ENCODE measurements at regions not wholly inside any gene's neighbourhood (a gene's known extent, or its start where the extent isn't known, plus 50 kb on each side); places are given as distances from the start of the nearest gene placed in this dataset.
"Not testable (repeated sequence)": the region's sequence is repeated elsewhere in the genome, so short reads cannot be mapped to it uniquely, and the experiment has no call there.

DNA sequence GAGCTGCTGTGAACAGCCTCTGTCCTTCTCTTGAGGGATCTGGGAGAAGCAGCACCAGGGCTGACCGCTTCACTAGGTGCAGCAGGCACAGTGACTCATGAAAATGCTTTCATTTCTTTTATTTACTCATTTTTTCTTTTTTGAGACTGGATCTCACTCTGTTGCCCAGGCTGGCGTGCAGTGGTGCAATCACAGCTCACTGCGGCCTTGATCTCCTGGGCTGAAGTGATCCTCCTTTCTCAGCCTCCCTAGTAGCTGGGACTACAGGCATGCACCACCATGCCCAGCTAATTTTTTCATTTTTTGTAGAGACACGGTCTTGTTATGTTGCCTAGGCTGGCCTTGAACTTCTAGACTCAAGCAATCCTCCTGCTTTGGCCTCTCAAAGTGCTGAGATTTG lies 216.8 kb upstream of the EEF2KMT start:
- Histone ChIP-seq H3K9ac (ENCODE audit: low read length in 2 of 2) (no peak overlapping the region), H3K27me3 (ENCODE audit: control insufficient read depth in 1 of 2, insufficient read depth in 2 of 2, low read length in 2 of 2) (no peaks in the 10 kb centered on the region), H3K27ac (ENCODE audit: low read length) (no peak overlapping the region), H3K36me3 (ENCODE audit: control insufficient read depth in 2 of 2, insufficient read depth in 2 of 2, low read length in 2 of 2) (no peaks in the 10 kb centered on the region), H3K4me1 (ENCODE audit: control insufficient read depth, insufficient read depth, low read length) (no peaks in the 10 kb centered on the region), H3K4me3 (ENCODE audit: low read length in 2 of 2) (no peak overlapping the region), H3K9me3 (ENCODE audit: control insufficient read depth in 2 of 2, low read length in 2 of 2) (peaks cover 0 to 3% of the 10 kb centered on the region in 2 donors)

DNA sequence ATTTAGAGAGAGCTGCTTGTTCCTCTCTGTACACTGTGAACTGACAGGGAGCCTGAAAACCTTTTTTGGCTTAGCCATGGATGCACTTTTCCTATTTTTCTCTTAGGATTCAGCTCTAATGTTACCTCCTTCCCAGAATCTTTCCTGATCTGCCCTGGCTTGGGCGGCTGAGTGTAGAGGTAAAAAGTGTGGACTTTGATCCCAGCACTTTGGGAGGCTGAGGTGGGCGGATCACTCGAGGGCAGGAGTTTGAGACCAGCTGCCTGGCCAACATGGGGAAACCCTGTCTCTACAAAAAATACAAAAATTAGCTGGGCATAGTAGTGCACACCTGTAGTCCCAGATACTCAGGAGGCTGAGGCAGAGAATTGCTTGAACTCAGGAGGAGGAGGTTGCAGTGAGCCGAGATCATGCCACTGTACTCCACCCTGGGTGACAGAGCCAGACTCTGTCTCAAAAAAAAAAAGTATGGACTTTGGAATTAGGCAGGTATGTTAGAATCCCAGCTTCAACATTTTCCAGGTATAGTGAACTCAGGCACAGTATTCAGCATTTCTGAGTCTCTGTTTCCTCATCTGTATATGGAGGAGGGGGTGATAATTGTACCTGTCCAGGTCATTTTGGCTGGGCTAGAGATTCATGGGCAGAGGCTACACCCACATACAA lies 212.5 kb upstream of the EEF2KMT start:
- no peaks in the 10 kb centered on the region for H3K4me1 ChIP-seq (ENCODE audit: control insufficient read depth, insufficient read depth, low read length)
- peaks cover 0 to under 1% of the 10 kb centered on the region in 2 donors for H3K9me3 ChIP-seq (ENCODE audit: control insufficient read depth in 2 of 2, low read length in 2 of 2)
- no peak overlapping the region for H3K27ac ChIP-seq (ENCODE audit: low read length)
- no peaks in the 10 kb centered on the region for H3K36me3 ChIP-seq (ENCODE audit: control insufficient read depth in 2 of 2, insufficient read depth in 2 of 2, low read length in 2 of 2)
- H3K4me3 ChIP-seq (ENCODE audit: low read length in 2 of 2): no peak overlapping the region
- H3K27me3 ChIP-seq (ENCODE audit: control insufficient read depth in 1 of 2, insufficient read depth in 2 of 2, low read length in 2 of 2): no peaks in the 10 kb centered on the region
- no peak overlapping the region for H3K9ac ChIP-seq (ENCODE audit: low read length in 2 of 2)

DNA sequence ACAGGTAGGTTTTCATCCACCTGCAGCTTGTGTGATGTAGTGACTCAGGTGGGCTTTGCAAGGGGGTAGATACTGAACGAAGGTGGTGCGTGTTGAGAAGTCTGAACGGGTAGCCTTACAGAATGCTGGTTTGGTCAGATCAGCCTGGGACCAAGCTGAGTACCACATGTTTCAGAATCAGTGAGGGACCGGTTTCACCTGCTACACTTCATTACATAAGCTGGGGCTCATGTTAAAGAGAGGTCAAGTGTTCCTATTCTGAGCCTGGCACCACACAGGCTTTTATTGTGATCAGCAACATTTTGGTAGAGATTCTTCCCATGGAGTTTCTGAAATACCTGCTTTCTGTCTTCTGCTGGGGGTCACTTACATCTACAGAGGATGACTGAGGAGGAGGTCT lies 207.4 kb upstream of the EEF2KMT start:
- Histone ChIP-seq H3K4me3 (ENCODE audit: low read length in 2 of 2) (no peak overlapping the region), H3K4me1 (ENCODE audit: control insufficient read depth, insufficient read depth, low read length) (no peaks in the 10 kb centered on the region), H3K9ac (ENCODE audit: low read length in 2 of 2) (no peak overlapping the region), H3K27me3 (ENCODE audit: control insufficient read depth in 1 of 2, insufficient read depth in 2 of 2, low read length in 2 of 2) (no peaks in the 10 kb centered on the region), H3K27ac (ENCODE audit: low read length) (no peak overlapping the region), H3K9me3 (ENCODE audit: control insufficient read depth in 2 of 2, low read length in 2 of 2) (peaks cover 0 to 7% of the 10 kb centered on the region in 2 donors), H3K36me3 (ENCODE audit: control insufficient read depth in 2 of 2, insufficient read depth in 2 of 2, low read length in 2 of 2) (no peaks in the 10 kb centered on the region)

DNA sequence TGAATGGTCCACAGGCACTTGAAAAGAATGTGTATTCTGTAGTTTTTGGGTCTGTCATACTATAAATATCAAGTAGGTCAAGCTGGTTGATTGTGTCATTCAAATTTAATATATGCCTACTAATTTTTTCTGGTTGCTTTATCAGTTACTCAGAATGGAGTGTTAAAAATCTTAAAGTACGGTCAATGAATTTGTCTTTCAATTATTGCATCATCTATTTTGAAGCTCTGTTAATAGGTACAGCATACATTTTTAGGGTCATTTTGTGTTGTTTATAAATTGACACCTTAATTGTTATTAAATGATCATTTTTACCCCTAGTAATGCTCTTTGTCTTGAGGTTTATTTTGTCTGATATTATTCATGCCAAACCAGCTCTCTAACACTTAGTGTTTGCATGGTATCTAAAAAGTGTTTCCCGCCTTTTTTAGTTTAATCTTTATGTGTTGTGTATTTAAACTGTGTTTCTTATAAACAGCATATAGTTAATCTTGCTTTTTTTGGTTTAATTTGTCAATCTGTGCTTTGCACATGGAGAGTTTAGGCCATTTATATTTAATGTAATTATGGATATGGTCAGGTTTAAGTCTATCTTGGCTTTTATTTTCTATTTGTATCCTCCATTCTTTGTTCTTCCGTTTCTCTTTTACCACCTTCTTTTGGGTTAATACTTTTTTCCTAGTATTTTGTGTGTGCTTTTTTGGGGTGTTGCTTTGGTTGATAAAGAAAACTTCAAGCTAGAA lies 204.9 kb upstream of the EEF2KMT start:
- H3K36me3 ChIP-seq (ENCODE audit: control insufficient read depth in 2 of 2, insufficient read depth in 2 of 2, low read length in 2 of 2): no peaks in the 10 kb centered on the region
- no peaks in the 10 kb centered on the region for H3K4me1 ChIP-seq (ENCODE audit: control insufficient read depth, insufficient read depth, low read length)
- peaks cover 0 to 7% of the 10 kb centered on the region in 2 donors for H3K9me3 ChIP-seq (ENCODE audit: control insufficient read depth in 2 of 2, low read length in 2 of 2)
- no peak overlapping the region for H3K4me3 ChIP-seq (ENCODE audit: low read length in 2 of 2)
- H3K9ac ChIP-seq (ENCODE audit: low read length in 2 of 2): no peak overlapping the region
- no peak overlapping the region for H3K27ac ChIP-seq (ENCODE audit: low read length)
- no peaks in the 10 kb centered on the region for H3K27me3 ChIP-seq (ENCODE audit: control insufficient read depth in 1 of 2, insufficient read depth in 2 of 2, low read length in 2 of 2)

DNA sequence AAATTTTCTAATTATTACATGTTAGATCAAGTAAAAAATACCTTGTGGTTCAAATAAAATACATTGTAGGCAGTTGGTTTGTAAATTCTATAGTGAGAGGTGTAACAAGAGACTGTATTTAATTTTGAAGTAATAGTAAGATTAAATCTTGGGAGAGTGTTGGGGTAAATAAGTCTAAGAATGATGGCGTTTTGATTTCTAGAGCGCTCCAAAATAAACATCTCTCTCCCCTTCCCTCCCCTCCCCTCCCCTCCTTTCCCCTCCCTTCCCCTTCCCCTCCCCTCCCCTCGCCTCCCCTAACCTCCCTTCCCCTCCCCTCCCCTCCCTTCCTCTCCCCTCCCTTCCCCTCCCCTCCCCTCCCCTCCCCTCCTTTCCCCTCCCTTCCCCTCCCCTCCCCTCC lies 200.6 kb upstream of the EEF2KMT start:
- Histone ChIP-seq H3K36me3 (ENCODE audit: control insufficient read depth in 2 of 2, insufficient read depth in 2 of 2, low read length in 2 of 2) (no peaks in the 10 kb centered on the region), H3K27ac (ENCODE audit: low read length) (no peak overlapping the region), H3K4me3 (ENCODE audit: low read length in 2 of 2) (no peak overlapping the region), H3K9ac (ENCODE audit: low read length in 2 of 2) (no peak overlapping the region), H3K27me3 (ENCODE audit: control insufficient read depth in 1 of 2, insufficient read depth in 2 of 2, low read length in 2 of 2) (no peaks in the 10 kb centered on the region), H3K9me3 (ENCODE audit: control insufficient read depth in 2 of 2, low read length in 2 of 2) (peaks cover 0 to 3% of the 10 kb centered on the region in 2 donors), H3K4me1 (ENCODE audit: control insufficient read depth, insufficient read depth, low read length) (no peaks in the 10 kb centered on the region)

DNA sequence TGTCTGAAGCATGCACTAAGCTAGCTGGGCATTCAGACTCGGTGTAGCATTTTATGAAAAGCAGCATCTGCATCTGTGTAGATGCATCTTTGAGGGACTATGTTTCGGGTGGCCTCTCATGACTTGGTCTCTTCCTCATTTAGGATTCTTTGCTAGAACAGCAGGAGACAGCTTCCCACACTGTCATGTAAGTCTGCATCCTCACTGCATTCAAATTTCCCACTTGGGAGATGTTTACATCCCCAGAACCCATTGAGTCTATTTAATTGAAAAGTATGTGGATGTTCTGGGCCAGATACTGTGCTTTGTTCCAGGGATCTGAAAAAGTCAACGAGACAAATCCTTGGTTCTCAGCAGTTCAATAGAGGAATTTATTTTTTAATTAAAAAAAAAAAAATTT lies 198.6 kb upstream of the EEF2KMT start:
- no peaks in the 10 kb centered on the region for H3K36me3 ChIP-seq (ENCODE audit: control insufficient read depth in 2 of 2, insufficient read depth in 2 of 2, low read length in 2 of 2)
- no peak overlapping the region for H3K4me3 ChIP-seq (ENCODE audit: low read length in 2 of 2)
- H3K27ac ChIP-seq (ENCODE audit: low read length): no peak overlapping the region
- no peaks in the 10 kb centered on the region for H3K4me1 ChIP-seq (ENCODE audit: control insufficient read depth, insufficient read depth, low read length)
- no peaks in the 10 kb centered on the region for H3K9me3 ChIP-seq (ENCODE audit: control insufficient read depth in 2 of 2, low read length in 2 of 2)
- no peak overlapping the region for H3K9ac ChIP-seq (ENCODE audit: low read length in 2 of 2)
- no peaks in the 10 kb centered on the region for H3K27me3 ChIP-seq (ENCODE audit: control insufficient read depth in 1 of 2, insufficient read depth in 2 of 2, low read length in 2 of 2)

DNA sequence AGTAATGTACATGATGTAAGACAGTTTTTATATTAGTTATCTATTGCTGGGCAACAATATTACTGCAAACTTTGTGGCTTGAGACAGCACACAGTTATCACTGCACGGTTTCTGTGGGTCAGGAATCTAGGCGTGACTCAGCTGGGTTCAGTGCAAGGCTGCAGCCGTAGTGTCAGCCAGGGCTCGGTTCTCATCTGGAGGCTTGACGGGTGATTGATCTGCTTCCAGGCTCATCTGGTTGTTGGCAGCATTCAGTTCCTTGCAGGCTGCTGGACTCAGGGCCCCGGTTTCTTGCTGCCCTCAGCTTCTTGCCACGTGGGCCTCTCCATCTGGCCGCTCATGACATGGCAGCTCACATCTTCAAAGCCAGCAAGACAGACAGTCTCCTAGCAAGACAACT lies 197.7 kb upstream of the EEF2KMT start:
- not testable (repeated sequence) for H3K4me3 ChIP-seq (ENCODE audit: low read length in 2 of 2); H3K9me3 ChIP-seq (ENCODE audit: control insufficient read depth in 2 of 2, low read length in 2 of 2); H3K27me3 ChIP-seq (ENCODE audit: control insufficient read depth in 1 of 2, insufficient read depth in 2 of 2, low read length in 2 of 2); H3K4me1 ChIP-seq (ENCODE audit: control insufficient read depth, insufficient read depth, low read length); H3K27ac ChIP-seq (ENCODE audit: low read length); H3K36me3 ChIP-seq (ENCODE audit: control insufficient read depth in 2 of 2, insufficient read depth in 2 of 2, low read length in 2 of 2); H3K9ac ChIP-seq (ENCODE audit: low read length in 2 of 2)

DNA sequence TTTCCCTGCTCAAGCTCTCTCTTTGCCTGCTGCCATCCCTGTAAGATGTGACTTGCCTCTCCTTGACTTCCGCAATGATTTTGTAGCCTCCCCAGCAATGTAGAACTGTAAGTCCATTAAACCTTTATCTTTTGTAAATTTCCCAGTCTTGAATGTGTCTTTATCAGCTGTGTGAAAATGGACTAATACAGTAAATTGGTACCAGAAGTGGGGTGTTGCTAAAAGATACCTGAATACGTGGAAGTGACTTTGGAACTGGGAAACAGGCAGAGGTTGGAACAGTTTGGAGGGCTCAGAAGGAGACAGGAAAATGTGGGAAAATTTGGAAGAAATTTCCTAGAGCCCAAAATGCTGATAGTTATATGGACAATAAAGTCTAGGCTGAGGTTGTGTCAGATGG lies 184.6 kb upstream of the EEF2KMT start:
- not testable (repeated sequence) for H3K27ac ChIP-seq (ENCODE audit: low read length); H3K9ac ChIP-seq (ENCODE audit: low read length in 2 of 2); H3K27me3 ChIP-seq (ENCODE audit: control insufficient read depth in 1 of 2, insufficient read depth in 2 of 2, low read length in 2 of 2); H3K4me1 ChIP-seq (ENCODE audit: control insufficient read depth, insufficient read depth, low read length); H3K36me3 ChIP-seq (ENCODE audit: control insufficient read depth in 2 of 2, insufficient read depth in 2 of 2, low read length in 2 of 2); H3K9me3 ChIP-seq (ENCODE audit: control insufficient read depth in 2 of 2, low read length in 2 of 2); H3K4me3 ChIP-seq (ENCODE audit: low read length in 2 of 2)

DNA sequence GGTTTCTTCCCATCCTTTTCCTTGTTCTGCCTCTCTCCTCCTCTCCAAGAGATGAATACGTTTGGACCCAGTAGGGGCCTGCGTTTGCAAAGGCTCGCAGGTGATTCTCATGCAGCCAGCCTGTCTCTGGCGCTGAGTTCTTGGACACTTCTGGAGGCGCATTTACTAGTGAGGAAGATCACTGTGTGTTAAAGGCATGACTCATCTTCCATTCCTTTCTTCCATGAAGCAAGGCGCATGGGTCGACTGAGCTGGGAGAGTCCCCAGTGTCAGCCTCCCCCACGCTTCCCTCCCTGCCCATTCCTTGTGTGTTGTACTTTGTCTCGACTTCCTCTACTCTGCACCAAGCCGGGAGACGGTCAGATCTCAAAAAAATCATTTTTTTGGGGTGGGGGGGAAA lies 159.9 kb upstream of the EEF2KMT start:
- Histone ChIP-seq H3K27ac (ENCODE audit: low read length) (no peak overlapping the region), H3K4me3 (ENCODE audit: low read length in 2 of 2) (no peak overlapping the region), H3K4me1 (ENCODE audit: control insufficient read depth, insufficient read depth, low read length) (no peaks in the 10 kb centered on the region), H3K36me3 (ENCODE audit: control insufficient read depth in 2 of 2, insufficient read depth in 2 of 2, low read length in 2 of 2) (no peaks in the 10 kb centered on the region), H3K9ac (ENCODE audit: low read length in 2 of 2) (no peak overlapping the region), H3K9me3 (ENCODE audit: control insufficient read depth in 2 of 2, low read length in 2 of 2) (no peaks in the 10 kb centered on the region), H3K27me3 (ENCODE audit: control insufficient read depth in 1 of 2, insufficient read depth in 2 of 2, low read length in 2 of 2) (no peaks in the 10 kb centered on the region)

DNA sequence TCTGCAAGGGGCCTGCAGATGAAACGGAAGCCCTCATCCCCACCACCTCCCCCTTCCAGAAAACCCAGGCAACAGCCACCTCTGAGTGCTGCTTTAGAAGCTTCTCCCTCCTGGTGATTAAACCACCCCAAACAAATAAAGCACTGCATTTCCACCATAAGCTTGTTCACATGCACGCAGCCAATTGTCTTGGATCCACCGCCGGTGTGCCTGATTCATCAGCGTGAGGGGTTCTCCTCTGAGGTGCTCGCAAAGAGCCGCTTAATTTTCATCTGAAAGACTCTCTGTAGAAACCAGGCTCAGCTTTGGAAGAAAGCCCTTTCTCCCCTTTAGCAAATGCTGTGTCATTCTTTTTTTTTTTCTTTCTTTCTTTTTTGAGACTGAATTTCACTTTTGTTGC lies 155.2 kb upstream of the EEF2KMT start:
- H3K9ac ChIP-seq (ENCODE audit: low read length in 2 of 2): no peak overlapping the region
- H3K27me3 ChIP-seq (ENCODE audit: control insufficient read depth in 1 of 2, insufficient read depth in 2 of 2, low read length in 2 of 2): no peaks in the 10 kb centered on the region
- H3K9me3 ChIP-seq (ENCODE audit: control insufficient read depth in 2 of 2, low read length in 2 of 2): no peaks in the 10 kb centered on the region
- H3K4me3 ChIP-seq (ENCODE audit: low read length in 2 of 2): no peak overlapping the region
- H3K27ac ChIP-seq (ENCODE audit: low read length): no peak overlapping the region
- H3K4me1 ChIP-seq (ENCODE audit: control insufficient read depth, insufficient read depth, low read length): no peaks in the 10 kb centered on the region
- no peaks in the 10 kb centered on the region for H3K36me3 ChIP-seq (ENCODE audit: control insufficient read depth in 2 of 2, insufficient read depth in 2 of 2, low read length in 2 of 2)

DNA sequence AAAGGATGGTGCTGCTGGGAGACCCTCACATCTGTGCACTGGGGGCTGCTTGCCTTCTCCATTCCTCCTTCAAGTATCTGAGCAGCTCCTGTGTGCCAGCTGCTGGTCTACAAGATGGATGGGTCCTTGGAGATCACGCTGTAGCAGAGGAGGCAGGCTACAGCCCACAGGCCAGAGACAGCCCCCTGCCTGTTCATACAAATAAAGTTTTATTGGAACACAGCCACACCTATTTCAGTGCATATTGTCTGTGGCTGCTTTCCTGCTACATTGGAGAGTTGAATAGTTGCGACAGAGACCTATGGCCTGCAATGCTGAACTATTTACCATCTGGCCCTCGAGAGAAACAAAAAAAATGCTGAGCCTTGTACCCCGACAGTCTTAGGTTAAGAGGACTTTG lies 149.8 kb upstream of the EEF2KMT start:
- H3K9ac ChIP-seq (ENCODE audit: low read length in 2 of 2); H3K27ac ChIP-seq (ENCODE audit: low read length); H3K4me1 ChIP-seq (ENCODE audit: control insufficient read depth, insufficient read depth, low read length); H3K9me3 ChIP-seq (ENCODE audit: control insufficient read depth in 2 of 2, low read length in 2 of 2); H3K27me3 ChIP-seq (ENCODE audit: control insufficient read depth in 1 of 2, insufficient read depth in 2 of 2, low read length in 2 of 2); H3K36me3 ChIP-seq (ENCODE audit: control insufficient read depth in 2 of 2, insufficient read depth in 2 of 2, low read length in 2 of 2); H3K4me3 ChIP-seq (ENCODE audit: low read length in 2 of 2): not testable (repeated sequence)
